ENCODE measurements at regions not wholly inside any gene's neighbourhood (a gene's known extent, or its start where the extent isn't known, plus 50 kb on each side); places are given as distances from the start of the nearest gene placed in this dataset.

DNA sequence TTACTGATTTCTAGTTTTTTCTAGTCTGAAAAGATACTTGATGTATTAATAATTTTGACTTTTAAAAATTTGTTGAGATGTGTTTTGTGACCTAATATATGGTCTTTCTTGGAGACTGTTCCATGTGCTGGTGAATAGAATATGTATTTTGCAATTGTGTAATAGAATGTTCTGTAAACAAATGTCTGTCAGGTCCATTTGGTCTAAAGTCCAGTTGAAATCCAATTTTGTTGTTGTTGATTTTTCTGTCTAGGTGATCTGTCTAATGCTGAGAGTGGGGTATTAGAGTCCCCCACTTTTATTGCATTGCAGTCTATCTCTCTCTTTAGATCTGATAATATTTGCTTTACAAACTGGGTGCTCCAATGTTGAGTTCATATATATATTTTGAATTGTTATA, 175.8 kb downstream of the RPAP3 start:
- no peak overlapping the region for H3K9ac ChIP-seq (ENCODE audit: low read length)
- no peak overlapping the region for H3K4me3 ChIP-seq (ENCODE audit: insufficient read depth, low read length, poor library complexity, severe bottlenecking)
- no peak overlapping the region for H3K4me2 ChIP-seq (ENCODE audit: low read depth, low read length, poor library complexity, severe bottlenecking)
- no peaks in the 10 kb centered on the region for H3K9me2 ChIP-seq (replicated peaks; ENCODE audit: insufficient read depth, low read length)
- no peaks in the 10 kb centered on the region for H3K79me2 ChIP-seq (ENCODE audit: insufficient read depth, low read length)
- no peaks in the 10 kb centered on the region; the same call in 1 of the 2 replicates for H3K36me3 ChIP-seq (ENCODE audit: low read length)
- no peak overlapping the region for H2AFZ ChIP-seq (ENCODE audit: low read depth, low read length, severe bottlenecking)
- no peaks in the 10 kb centered on the region for H3K27me3 ChIP-seq (ENCODE audit: low read length)
- H3K9me3 ChIP-seq (ENCODE audit: insufficient read depth, low read length): peaks cover 4% of the 10 kb centered on the region; the same call in 1 of the 2 replicates
- H3F3A ChIP-seq (ENCODE audit: insufficient read depth): no peaks in the 10 kb centered on the region
- H3K27ac ChIP-seq (ENCODE audit: low read depth, low read length): no peak overlapping the region
- H4K20me1 ChIP-seq (ENCODE audit: low read depth, low read length): no peaks in the 10 kb centered on the region
- TF ChIP-seq EZH2phosphoT487 (conservative IDR thresholded peaks at IDR 0.05; ENCODE audit: low read length): no peak
- TF ChIP-seq, protein P1, sequence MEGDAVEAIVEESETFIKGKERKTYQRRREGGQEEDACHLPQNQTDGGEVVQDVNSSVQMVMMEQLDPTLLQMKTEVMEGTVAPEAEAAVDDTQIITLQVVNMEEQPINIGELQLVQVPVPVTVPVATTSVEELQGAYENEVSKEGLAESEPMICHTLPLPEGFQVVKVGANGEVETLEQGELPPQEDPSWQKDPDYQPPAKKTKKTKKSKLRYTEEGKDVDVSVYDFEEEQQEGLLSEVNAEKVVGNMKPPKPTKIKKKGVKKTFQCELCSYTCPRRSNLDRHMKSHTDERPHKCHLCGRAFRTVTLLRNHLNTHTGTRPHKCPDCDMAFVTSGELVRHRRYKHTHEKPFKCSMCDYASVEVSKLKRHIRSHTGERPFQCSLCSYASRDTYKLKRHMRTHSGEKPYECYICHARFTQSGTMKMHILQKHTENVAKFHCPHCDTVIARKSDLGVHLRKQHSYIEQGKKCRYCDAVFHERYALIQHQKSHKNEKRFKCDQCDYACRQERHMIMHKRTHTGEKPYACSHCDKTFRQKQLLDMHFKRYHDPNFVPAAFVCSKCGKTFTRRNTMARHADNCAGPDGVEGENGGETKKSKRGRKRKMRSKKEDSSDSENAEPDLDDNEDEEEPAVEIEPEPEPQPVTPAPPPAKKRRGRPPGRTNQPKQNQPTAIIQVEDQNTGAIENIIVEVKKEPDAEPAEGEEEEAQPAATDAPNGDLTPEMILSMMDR (IDR thresholded peaks at IDR 0.05; ENCODE audit: insufficient read depth, low read length, poor library complexity, severe bottlenecking): no peak

DNA sequence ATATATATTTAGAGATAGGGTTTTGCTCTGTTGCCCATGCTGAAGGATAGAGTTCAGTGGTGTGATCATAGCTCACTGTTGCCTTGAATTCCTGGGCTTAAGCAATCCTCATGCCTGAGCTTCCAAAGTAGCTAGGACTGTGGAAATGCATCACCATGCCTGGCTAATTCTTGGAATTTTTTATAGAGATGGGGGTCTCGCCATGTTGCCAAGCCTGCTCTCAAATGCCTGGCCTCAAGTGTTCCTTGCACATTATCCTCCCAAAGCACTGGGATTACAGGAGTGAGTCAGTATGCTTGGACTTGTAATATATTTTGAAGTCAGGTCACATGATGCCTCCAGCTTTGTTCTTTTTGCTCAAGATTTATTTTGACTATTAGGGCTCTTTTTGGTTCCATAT, 178.0 kb downstream of the RPAP3 start:
- H3K27me3 ChIP-seq (ENCODE audit: low read length): no peaks in the 10 kb centered on the region
- H3K9me3 ChIP-seq (ENCODE audit: insufficient read depth, low read length): peaks cover 4% of the 10 kb centered on the region; the same call in 1 of the 2 replicates
- H3K27ac ChIP-seq (ENCODE audit: low read depth, low read length): no peak overlapping the region
- H4K20me1 ChIP-seq (ENCODE audit: low read depth, low read length): no peaks in the 10 kb centered on the region
- H3K9me2 ChIP-seq (replicated peaks; ENCODE audit: insufficient read depth, low read length): no peaks in the 10 kb centered on the region
- H3F3A ChIP-seq (ENCODE audit: insufficient read depth): no peaks in the 10 kb centered on the region
- H3K9ac ChIP-seq (ENCODE audit: low read length): no peak overlapping the region
- no peaks in the 10 kb centered on the region for H3K79me2 ChIP-seq (ENCODE audit: insufficient read depth, low read length)
- H2AFZ ChIP-seq (ENCODE audit: low read depth, low read length, severe bottlenecking): no peak overlapping the region
- no peak overlapping the region for H3K4me2 ChIP-seq (ENCODE audit: low read depth, low read length, poor library complexity, severe bottlenecking)
- H3K36me3 ChIP-seq (ENCODE audit: low read length): no peaks in the 10 kb centered on the region; the same call in 1 of the 2 replicates
- TF ChIP-seq, protein P1 (IDR thresholded peaks at IDR 0.05; ENCODE audit: insufficient read depth, low read length, poor library complexity, severe bottlenecking): no peak
- TF ChIP-seq EZH2phosphoT487 (conservative IDR thresholded peaks at IDR 0.05; ENCODE audit: low read length): no peak
- H3K4me3 ChIP-seq (ENCODE audit: insufficient read depth, low read length, poor library complexity, severe bottlenecking): no peak overlapping the region

DNA sequence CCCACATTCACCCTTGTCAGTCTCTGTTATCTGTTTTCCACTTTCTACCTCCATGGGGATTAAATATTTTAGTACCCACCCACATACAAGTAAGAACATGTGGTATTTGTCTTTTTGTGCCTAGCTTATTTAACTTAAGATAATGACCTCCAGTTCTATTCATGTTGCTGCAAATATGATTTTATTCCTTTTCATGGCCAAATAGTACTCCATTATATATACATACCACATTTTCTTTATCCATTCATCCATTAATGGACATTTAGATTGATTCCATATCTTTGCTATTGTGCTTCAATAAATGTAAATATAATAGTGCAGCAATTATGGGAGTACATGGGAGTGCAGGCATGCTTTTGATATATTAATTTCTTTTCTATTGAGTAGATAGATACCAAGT, 185.8 kb downstream of the RPAP3 start:
- Histone ChIP-seq H3K9me3 (ENCODE audit: insufficient read depth, low read length) (0 out of 2 replicates have a peak, but pooled peaks cover 4% of the 10 kb centered on the region), H3K4me3 (ENCODE audit: insufficient read depth, low read length, poor library complexity, severe bottlenecking) (no peak overlapping the region), H3K36me3 (ENCODE audit: low read length) (no peaks in the 10 kb centered on the region), H3F3A (ENCODE audit: insufficient read depth) (no peaks in the 10 kb centered on the region), H3K79me2 (ENCODE audit: insufficient read depth, low read length) (no peaks in the 10 kb centered on the region), H3K27me3 (ENCODE audit: low read length) (no peaks in the 10 kb centered on the region), H2AFZ (ENCODE audit: low read depth, low read length, severe bottlenecking) (no peak overlapping the region), H3K27ac (ENCODE audit: low read depth, low read length) (no peak overlapping the region), H3K9me2 (replicated peaks; ENCODE audit: insufficient read depth, low read length) (no peaks in the 10 kb centered on the region), H3K9ac (ENCODE audit: low read length) (no peak overlapping the region), H4K20me1 (ENCODE audit: low read depth, low read length) (no peaks in the 10 kb centered on the region), H3K4me2 (ENCODE audit: low read depth, low read length, poor library complexity, severe bottlenecking) (no peak overlapping the region)
- no peak for TF ChIP-seq EZH2phosphoT487 (conservative IDR thresholded peaks at IDR 0.05; ENCODE audit: low read length)

DNA sequence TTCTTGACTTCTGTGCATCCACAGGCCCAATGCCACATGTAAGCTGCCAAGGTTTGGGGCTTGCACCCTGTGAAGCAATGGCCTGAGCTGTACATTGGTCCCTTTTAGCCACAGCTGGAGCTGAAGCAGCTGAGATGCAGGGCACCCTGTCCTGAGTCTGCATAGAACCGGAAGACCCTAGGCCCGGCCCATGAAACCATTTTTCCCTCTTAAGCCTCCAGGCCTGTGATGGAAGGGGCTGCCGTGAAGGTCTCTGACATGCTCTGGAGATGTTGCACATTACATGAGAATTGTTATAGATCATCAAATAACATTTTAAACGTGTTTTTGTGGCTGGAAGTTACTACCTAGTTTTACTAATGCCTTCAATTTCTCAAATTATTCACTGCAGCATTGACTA, 188.7 kb downstream of the RPAP3 start:
- no peak for TF ChIP-seq EZH2phosphoT487 (conservative IDR thresholded peaks at IDR 0.05; ENCODE audit: low read length)
- TF ChIP-seq, protein P1 (IDR thresholded peaks at IDR 0.05; ENCODE audit: insufficient read depth, low read length, poor library complexity, severe bottlenecking): no peak
- H4K20me1 ChIP-seq (ENCODE audit: low read depth, low read length): no peaks in the 10 kb centered on the region
- H3K9me3 ChIP-seq (ENCODE audit: insufficient read depth, low read length): 0 out of 2 replicates have a peak, but pooled peaks cover 4% of the 10 kb centered on the region

More for the DNA sequence above, 188.7 kb downstream of the RPAP3 start:
- Histone ChIP-seq H3F3A (ENCODE audit: insufficient read depth) (no peaks in the 10 kb centered on the region), H2AFZ (ENCODE audit: low read depth, low read length, severe bottlenecking) (no peak overlapping the region), H3K27me3 (ENCODE audit: low read length) (no peaks in the 10 kb centered on the region), H3K4me3 (ENCODE audit: insufficient read depth, low read length, poor library complexity, severe bottlenecking) (no peak overlapping the region), H3K27ac (ENCODE audit: low read depth, low read length) (no peak overlapping the region), H3K9ac (ENCODE audit: low read length) (no peak overlapping the region), H3K36me3 (ENCODE audit: low read length) (no peaks in the 10 kb centered on the region), H3K9me2 (replicated peaks; ENCODE audit: insufficient read depth, low read length) (no peaks in the 10 kb centered on the region), H3K4me2 (ENCODE audit: low read depth, low read length, poor library complexity, severe bottlenecking) (no peak overlapping the region), H3K79me2 (ENCODE audit: insufficient read depth, low read length) (no peaks in the 10 kb centered on the region)
